Adrenal gland (tissue), 5 donors: ENCODE measurements at regions not wholly inside any gene's neighbourhood (a gene's known extent, or its start where the extent isn't known, plus 50 kb on each side); places are given as distances from the start of the nearest gene placed in this dataset.

Source experiments
- CTCF ChIP-seq, 6 experiments: fragments of 450-650 bp in 4 of 6; fragments of 200-600 bp in 2 of 6; sonication (generic) in 1 of 6; IDR thresholded peaks; 1 replicate in 5 of 6; 2 replicates in 1 of 6; pipeline versions ENCODE4 v1.5.1 to v1.8.0; 2016 to 2021; ENCODE audit warnings: antibody characterized with exemption in 6 of 6, mild to moderate bottlenecking in 2 of 6, moderate library complexity in 1 of 6
- POLR2A ChIP-seq, 2 donors: fragments of 450-650 bp; IDR thresholded peaks; one replicate each; pipeline ENCODE4 v1.6.1; 2017; ENCODE audit warnings: antibody characterized with exemption in 2 of 2, mild to moderate bottlenecking in 2 of 2, moderate library complexity in 1 of 2
- donor health status: DM: no; HTN: no; CAD: no.

DNA sequence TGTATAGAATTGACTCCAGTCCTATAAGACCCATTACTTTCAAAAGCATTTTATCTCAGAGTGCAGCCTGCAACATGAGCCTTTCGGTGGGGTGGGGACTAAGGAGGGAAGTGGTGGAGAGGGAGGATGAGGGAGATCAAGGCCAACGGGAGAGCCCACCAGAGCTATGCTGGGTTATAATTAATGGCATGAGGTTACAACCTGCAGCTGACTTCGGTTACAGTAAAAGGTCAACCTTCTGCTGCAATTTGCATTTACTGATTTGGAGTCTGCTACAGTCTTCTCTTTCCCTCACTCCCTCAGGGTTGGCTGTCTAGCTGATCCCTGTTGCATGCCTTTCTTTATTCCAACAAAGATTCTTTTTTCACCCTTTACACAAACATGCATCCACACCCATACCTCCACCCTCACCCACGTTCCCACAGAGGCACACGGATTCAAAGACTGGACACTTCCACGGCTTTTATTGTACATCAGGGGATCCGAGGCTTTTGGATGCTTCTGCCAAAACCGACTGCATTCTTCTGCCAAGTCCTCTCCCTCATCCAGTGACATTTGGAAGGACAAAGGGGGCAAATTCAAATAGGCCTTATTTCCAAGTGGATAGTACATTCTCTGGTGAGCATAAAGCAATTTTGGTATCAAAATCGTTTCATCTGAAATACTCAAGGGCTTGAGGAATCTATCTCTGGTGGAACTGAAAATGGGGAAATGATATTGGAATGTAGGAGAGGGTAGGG lies 381.2 kb downstream of the NFIB start:
- TF ChIP-seq POLR2A (IDR thresholded peaks at IDR 0.05) = no peak
- no peak for TF ChIP-seq CTCF (IDR thresholded peaks at IDR 0.05)
